ENCODE measurements at regions not wholly inside any gene's neighbourhood (a gene's known extent, or its start where the extent isn't known, plus 50 kb on each side); places are given as distances from the start of the nearest gene placed in this dataset.

- DNase-seq: no peak
These were observed 160.0 kb upstream of the MKI67 start for GRCh38 chr10:128286141-128286761.

GRCh38 chr10:128286762-128287500 is 160.7 kb upstream of the MKI67 start:
- DNase-seq: no peak

- no peak for DNase-seq
These were observed 161.7 kb upstream of the MKI67 start for GRCh38 chr10:128287921-128288320.

- DNase-seq: no peak
These were observed 163.4 kb upstream of the MKI67 start for GRCh38 chr10:128289621-128290020.

- DNase-seq: no peak
These were observed 168.8 kb upstream of the MKI67 start for GRCh38 chr10:128295003-128295402.

GRCh38 chr10:128296253-128297007 is 170.2 kb upstream of the MKI67 start:
- DNase-seq: no peak

- no peak for DNase-seq
These were observed 171.6 kb upstream of the MKI67 start for GRCh38 chr10:128297709-128298378.

GRCh38 chr10:128298587-128298986 is 172.4 kb upstream of the MKI67 start:
- DNase-seq: no peak

- no peak for DNase-seq
These were observed 174.1 kb upstream of the MKI67 start for GRCh38 chr10:128300290-128300824.

GRCh38 chr10:128301051-128301450 is 174.8 kb upstream of the MKI67 start:
- no peak for DNase-seq

- no peak for DNase-seq
These were observed 176.6 kb upstream of the MKI67 start for GRCh38 chr10:128302808-128303207.

GRCh38 chr10:128304271-128304670 is 178.0 kb upstream of the MKI67 start:
- no peak for DNase-seq

GRCh38 chr10:128305601-128306345 is 179.6 kb upstream of the MKI67 start:
- no peak for DNase-seq

GRCh38 chr10:128306535-128306934 is 180.3 kb upstream of the MKI67 start:
- DNase-seq: no peak

GRCh38 chr10:128306966-128307365 is 180.7 kb upstream of the MKI67 start:
- no peak for DNase-seq

GRCh38 chr10:128307820-128308219 is 181.6 kb upstream of the MKI67 start:
- no peak for DNase-seq

GRCh38 chr10:128310971-128311658 is 184.9 kb upstream of the MKI67 start:
- no peak for DNase-seq

GRCh38 chr10:128312250-128312649 is 186.0 kb upstream of the MKI67 start:
- no peak for DNase-seq

GRCh38 chr10:128314686-128315085 is 188.5 kb upstream of the MKI67 start:
- no peak for DNase-seq

- DNase-seq: no peak
These were observed 190.0 kb upstream of the MKI67 start for GRCh38 chr10:128316121-128316726.

- DNase-seq: no peak
These were observed 190.7 kb upstream of the MKI67 start for GRCh38 chr10:128316925-128317324.
